ENCODE measurements at regions not wholly inside any gene's neighbourhood (a gene's known extent, or its start where the extent isn't known, plus 50 kb on each side); places are given as distances from the start of the nearest gene placed in this dataset.

DNA sequence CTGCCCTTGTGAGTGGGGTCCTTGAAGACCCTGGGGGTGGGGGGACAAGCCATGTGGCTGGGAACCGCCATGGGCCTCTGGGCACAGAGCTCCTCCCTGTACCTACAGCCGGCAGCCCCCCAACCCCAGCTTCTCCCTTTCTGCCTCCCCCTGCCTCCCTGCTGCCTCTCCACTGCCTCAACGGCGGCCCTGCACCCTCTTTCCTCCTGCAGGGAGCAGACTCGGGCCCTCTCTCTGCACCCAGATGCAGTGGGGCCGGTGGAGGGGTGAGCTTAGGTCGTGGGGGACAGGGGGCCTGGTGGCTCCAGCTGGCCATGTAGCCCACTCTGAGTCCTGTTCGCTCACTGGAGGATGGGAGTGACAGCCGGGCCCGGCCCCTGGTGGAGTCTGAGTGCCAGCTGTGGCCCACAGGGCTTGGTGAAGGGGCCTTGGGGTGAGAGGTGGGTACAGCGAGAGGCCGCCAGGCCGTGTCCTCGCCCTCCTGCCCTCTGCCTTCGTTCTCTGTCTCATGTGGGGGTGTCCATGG is 139.3 kb upstream of the COL5A1 start:
- DNase-seq (ENCODE audit: low read depth): no peak

- DNase-seq (ENCODE audit: low read depth): peak; percentile 96
These were observed 138.8 kb upstream of the COL5A1 start for GRCh38 chr9:134502809-134503211.

DNA sequence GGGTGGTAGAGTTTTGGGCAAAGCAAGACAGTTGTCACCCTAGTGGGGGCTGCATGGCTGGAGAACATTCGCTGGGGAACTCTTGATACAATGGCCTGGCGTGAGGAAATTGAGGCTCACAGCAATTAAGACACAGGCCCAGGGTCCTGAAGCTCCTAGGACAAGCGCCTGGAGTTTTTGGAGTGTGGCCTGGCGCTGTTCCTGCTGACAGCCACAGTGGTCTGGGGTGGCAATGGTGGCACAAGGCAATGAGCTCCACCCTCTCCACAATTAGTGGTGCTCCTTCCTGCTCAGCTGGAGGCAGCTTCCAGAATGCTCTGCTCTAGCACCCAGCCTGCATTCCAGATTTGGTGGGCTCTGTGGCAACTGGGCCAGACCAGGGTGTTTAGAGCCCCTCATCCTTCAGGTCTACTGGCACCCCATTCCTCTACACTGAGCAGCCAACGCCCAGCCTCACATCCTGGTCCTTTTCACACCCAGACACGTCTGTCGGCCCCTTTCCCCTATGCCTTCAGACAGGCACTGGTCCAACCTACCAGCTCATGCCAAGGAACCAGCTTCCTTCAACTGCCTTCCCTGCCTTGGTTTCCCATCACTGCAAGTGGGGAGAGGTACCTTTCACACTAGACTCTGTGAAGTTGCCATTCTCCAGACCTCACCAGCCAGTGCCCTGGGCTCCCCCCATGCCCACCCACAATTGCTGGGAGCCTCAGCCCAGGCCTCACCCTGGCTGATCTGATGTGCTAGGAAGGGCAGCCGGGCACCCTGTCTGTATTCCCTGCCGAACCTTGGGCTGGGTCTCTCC is 138.1 kb upstream of the COL5A1 start:
- no peak for DNase-seq (ENCODE audit: low read depth)

DNA sequence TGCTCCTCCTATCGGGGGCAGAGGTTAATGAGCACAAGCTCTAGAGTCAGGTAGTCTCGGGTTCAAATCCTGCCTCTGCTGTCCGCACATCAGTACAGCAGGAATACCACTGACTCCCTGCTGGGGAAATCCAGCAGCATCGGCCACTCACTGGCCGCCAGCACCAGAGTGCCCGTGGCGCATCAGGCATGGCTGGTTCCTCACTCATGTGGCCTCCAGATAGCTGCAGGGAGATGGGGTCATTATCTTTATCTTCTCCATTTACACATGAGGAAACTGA is 137.6 kb upstream of the COL5A1 start:
- DNase-seq (ENCODE audit: low read depth): no peak

DNA sequence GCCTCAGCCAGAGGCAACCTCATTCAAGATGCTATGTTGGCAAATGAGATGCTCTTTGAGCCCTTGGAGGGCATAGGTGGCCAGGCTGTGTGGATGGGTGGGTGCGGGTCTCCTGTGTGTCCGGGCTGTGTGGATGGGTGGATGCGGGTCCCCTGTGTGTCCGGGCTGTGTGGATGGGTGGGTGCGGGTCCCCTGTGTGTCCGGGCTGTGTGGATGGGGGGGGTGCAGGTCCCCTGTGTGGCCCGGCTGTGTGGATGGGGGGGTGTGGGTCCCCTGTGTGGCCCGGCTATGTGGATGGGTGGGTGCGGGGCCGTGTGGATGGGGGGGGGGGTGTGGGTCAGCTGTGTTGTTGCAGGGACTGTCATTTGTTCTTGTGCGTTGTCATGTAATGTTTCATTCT is 136.6 kb upstream of the COL5A1 start:
- DNase-seq (ENCODE audit: low read depth): no peak

GRCh38 chr9:134509281-134509680 is 132.3 kb upstream of the COL5A1 start:
- no peak for DNase-seq (ENCODE audit: low read depth)

DNA sequence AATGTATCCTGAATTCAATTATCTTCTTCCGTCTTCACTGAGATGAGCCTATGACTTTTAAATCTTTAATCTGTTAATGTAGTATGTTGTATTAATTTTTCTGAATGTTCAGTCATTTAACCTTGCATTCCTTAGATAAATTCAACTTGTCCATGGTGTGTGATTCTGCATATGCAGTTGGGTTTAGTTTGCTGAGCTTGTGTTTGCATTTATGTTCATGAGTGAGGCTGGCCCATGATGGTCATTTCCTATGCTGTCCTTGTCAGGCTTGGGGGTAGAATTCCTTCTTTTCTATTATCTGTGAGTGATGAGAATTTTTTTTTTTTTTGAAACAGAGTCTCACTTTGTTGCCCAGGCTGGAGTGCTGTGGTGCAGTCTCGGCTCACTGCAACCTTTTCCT is 131.8 kb upstream of the COL5A1 start:
- DNase-seq (ENCODE audit: low read depth): no peak

- DNase-seq (ENCODE audit: low read depth): no peak
These were observed 127.1 kb upstream of the COL5A1 start for GRCh38 chr9:134514503-134514902.

GRCh38 chr9:134515026-134515821 is 126.4 kb upstream of the COL5A1 start:
- DNase-seq (ENCODE audit: low read depth): no peak

DNA sequence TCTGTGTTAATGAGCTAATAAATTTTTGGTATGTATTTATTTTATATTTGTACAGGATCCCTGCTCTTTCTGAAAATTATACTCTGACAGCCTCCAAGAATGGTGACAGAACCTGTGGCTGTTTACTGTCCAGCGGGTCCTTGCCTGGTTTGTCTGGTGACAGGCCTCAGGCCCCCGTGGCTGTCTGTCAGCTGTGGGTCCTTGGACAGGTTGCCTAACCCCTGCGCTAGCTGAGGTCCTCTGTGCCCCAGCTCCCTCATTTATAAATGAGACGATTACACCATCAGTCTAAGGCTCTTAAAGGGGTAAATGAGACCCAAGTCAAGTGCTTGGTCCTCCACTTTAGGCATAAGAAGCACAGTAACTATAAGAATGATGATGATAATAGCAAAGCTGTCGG is 125.1 kb upstream of the COL5A1 start:
- no peak for DNase-seq (ENCODE audit: low read depth)

- no peak for DNase-seq (ENCODE audit: low read depth)
These were observed 124.4 kb upstream of the COL5A1 start for GRCh38 chr9:134517069-134517680.

- no peak for DNase-seq (ENCODE audit: low read depth)
These were observed 123.5 kb upstream of the COL5A1 start for GRCh38 chr9:134518004-134518606.

GRCh38 chr9:134519375-134520070 is 122.1 kb upstream of the COL5A1 start:
- DNase-seq (ENCODE audit: low read depth): no peak

DNA sequence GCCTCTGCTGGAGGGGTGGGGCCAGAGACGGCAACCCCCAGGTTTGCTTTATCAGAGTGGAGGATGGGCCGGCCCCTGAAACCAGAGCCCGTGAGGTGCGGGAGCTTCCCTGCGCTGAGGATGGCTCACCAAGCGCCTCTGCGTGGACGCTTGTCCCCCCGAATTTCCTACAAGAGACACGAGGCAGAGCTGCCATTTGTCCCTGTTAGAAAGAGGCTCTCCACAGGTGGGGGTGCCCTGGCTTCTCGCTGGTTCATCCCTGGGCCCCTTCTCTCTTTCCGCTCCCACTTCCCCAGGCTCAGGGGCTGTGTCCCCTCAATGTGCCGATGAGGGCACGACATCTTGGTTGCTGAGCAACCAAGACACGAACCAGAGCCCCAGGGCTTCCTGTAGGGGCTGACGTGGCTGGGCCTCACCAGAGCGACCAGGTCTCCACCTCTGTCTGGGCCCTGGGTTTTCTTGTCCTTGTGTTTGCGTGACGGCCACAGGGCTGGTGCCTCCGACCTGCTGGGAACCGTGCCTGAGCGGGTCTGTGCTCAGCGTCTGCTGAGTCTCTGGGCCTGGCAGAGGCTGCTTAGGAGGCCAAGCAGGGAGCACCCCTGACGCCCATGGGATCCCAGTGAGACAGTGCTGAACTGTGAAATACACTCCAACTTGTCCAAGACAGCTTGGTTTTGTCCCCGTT is 119.6 kb upstream of the COL5A1 start:
- DNase-seq (ENCODE audit: low read depth): no peak

DNA sequence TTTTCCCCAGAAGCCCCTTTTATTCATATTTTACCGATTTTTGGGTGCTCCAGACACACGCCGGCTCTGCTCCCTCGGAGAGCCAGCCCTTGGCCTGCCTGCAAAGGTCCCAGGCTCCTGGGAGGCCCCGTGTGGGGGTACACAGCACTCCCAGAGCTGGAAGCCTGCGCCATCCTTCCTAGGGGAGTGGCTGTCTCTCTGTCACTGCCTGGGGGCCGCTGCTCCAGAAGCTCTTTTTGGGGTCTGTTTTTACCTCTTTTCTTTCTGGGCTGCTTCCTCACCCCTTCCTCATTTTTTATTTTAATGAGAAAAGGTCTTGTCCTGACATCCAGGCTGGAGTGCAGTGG is 119.1 kb upstream of the COL5A1 start:
- DNase-seq (ENCODE audit: low read depth): no peak

GRCh38 chr9:134522976-134523375 is 118.6 kb upstream of the COL5A1 start:
- DNase-seq (ENCODE audit: low read depth): no peak

- DNase-seq (ENCODE audit: low read depth): no peak
These were observed 116.4 kb upstream of the COL5A1 start for GRCh38 chr9:134525070-134525815.

DNA sequence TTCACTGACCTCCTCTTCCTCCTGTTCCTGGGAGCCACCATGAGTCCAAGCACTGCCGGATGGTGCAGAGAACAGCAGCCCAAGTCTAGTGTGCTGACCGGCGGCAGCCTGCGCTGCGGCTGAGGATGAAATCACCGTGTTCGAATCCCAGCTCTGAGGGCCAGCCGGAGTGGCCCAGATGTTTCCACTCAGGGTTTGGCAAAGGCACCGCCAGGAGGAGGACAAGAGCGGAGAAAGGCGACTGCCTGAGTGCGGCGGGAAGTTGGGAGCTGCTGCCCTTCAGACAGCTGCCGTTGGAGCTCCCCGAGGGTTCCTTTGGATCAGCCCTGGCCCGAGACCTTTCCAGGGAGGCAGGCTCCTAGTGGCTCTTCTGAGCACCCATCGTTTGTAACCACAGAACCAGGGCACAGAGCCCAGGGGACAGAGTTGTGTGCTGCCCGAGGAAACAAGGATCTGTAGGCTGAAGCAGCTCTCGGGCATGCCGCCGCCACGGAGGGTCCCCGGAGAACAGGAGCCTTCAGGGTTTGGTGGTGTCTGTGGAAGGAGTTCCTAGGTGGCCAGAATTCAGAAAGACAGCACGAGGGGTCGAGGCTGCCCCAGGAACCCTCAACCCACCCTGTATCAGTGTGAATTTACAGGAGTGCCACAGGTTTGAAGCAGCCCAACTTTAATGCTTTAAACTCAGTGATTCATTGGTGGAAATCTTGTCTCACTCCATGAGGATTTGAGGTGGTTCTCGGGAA is 115.6 kb upstream of the COL5A1 start:
- DNase-seq (ENCODE audit: low read depth): peak; percentile 23

GRCh38 chr9:134526584-134527477 is 114.8 kb upstream of the COL5A1 start:
- DNase-seq (ENCODE audit: low read depth): no peak

Measured in ELR (cell line).